CD4-positive, alpha-beta T cell treated with Interleukin-1 beta for 1 hour (primary cell): ENCODE measurements at regions not wholly inside any gene's neighbourhood (a gene's known extent, or its start where the extent isn't known, plus 50 kb on each side); places are given as distances from the start of the nearest gene placed in this dataset.
"Not testable (repeated sequence)": the region's sequence is repeated elsewhere in the genome, so short reads cannot be mapped to it uniquely, and the experiment has no call there.

Experiments
- DNase-seq, 2 donors: peaks; one replicate each; pipeline ENCODE4 v3.0.0-alpha.2; 2020 to 2022

GRCh38 chr6:3617681-3618311 is 133.7 kb downstream of the PXDC1 start:
- no peak for DNase-seq

GRCh38 chr6:3617192-3617631 is 134.3 kb downstream of the PXDC1 start:
- no peak for DNase-seq

GRCh38 chr6:3616565-3617176 is 134.8 kb downstream of the PXDC1 start:
- DNase-seq: no peak

GRCh38 chr6:3615391-3616380 is 135.8 kb downstream of the PXDC1 start:
- no peak for DNase-seq

GRCh38 chr6:3614918-3615317 is 136.6 kb downstream of the PXDC1 start:
- no peak for DNase-seq

- not testable (repeated sequence) for DNase-seq
These were observed 137.9 kb downstream of the PXDC1 start for GRCh38 chr6:3613565-3613964.

GRCh38 chr6:3612341-3613041 is 139.0 kb downstream of the PXDC1 start:
- DNase-seq: no peak

- no peak for DNase-seq
These were observed 140.6 kb downstream of the PXDC1 start for GRCh38 chr6:3610921-3611320.

- DNase-seq: no peak
These were observed 141.3 kb downstream of the PXDC1 start for GRCh38 chr6:3610206-3610605.

GRCh38 chr6:3609388-3609787 is 142.1 kb downstream of the PXDC1 start:
- DNase-seq: no peak

GRCh38 chr6:3608159-3608558 is 143.4 kb downstream of the PXDC1 start:
- no peak for DNase-seq

- DNase-seq: no peak
These were observed 143.9 kb downstream of the PXDC1 start for GRCh38 chr6:3607599-3607998.

- no peak for DNase-seq
These were observed 144.3 kb downstream of the PXDC1 start for GRCh38 chr6:3607171-3607570.

GRCh38 chr6:3603340-3604130 is 146.7 kb upstream of the SLC22A23 start:
- DNase-seq: no peak

GRCh38 chr6:3601570-3601969 is 144.7 kb upstream of the SLC22A23 start:
- no peak for DNase-seq

GRCh38 chr6:3597500-3598064 is 140.7 kb upstream of the SLC22A23 start:
- DNase-seq: no peak

GRCh38 chr6:3596766-3597165 is 139.9 kb upstream of the SLC22A23 start:
- DNase-seq: no peak

GRCh38 chr6:3594201-3594600 is 137.4 kb upstream of the SLC22A23 start:
- no peak for DNase-seq

- no peak for DNase-seq
These were observed 136.3 kb upstream of the SLC22A23 start for GRCh38 chr6:3593161-3593560.

- DNase-seq: peak in 1 of 2 donors; percentile 13
These were observed 135.6 kb upstream of the SLC22A23 start for GRCh38 chr6:3592371-3592941.

- no peak for DNase-seq
These were observed 135.1 kb upstream of the SLC22A23 start for GRCh38 chr6:3591970-3592369.
